ENCODE measurements at regions not wholly inside any gene's neighbourhood (a gene's known extent, or its start where the extent isn't known, plus 50 kb on each side); places are given as distances from the start of the nearest gene placed in this dataset.

GRCh38 chr4:184934961-184935360 lies 83.3 kb upstream of the HELT start:
- in situ Hi-C loops (cut with HindIII; ENCODE audit: low sequenced_read_pairs) = no loop called here
- no peak for DNase-seq (ENCODE audit: low read depth, low spot score)
- H3K4me3 ChIP-seq (ENCODE audit: low read depth, low read length) = no peak overlapping the region
- TF ChIP-seq CTCF (IDR thresholded peaks at IDR 0.05; ENCODE audit: low read depth, low read length) = no peak

GRCh38 chr4:184936071-184936470 lies 82.2 kb upstream of the HELT start:
- no peak overlapping the region for H3K4me3 ChIP-seq (ENCODE audit: low read depth, low read length)
- in situ Hi-C loops (cut with HindIII; ENCODE audit: low sequenced_read_pairs) = no loop called here
- no peak for TF ChIP-seq CTCF (IDR thresholded peaks at IDR 0.05; ENCODE audit: low read depth, low read length)
- no peak for DNase-seq (ENCODE audit: low read depth, low spot score)

GRCh38 chr4:184937030-184937710 lies 81.1 kb upstream of the HELT start:
- no peak for TF ChIP-seq CTCF (IDR thresholded peaks at IDR 0.05; ENCODE audit: low read depth, low read length)
- no peak for DNase-seq (ENCODE audit: low read depth, low spot score)
- H3K4me3 ChIP-seq (ENCODE audit: low read depth, low read length) = no peak overlapping the region
- in situ Hi-C loops (cut with HindIII; ENCODE audit: low sequenced_read_pairs) = no loop called here

GRCh38 chr4:184937745-184938144 lies 80.5 kb upstream of the HELT start:
- H3K4me3 ChIP-seq (ENCODE audit: low read depth, low read length) = no peak overlapping the region
- no peak for TF ChIP-seq CTCF (IDR thresholded peaks at IDR 0.05; ENCODE audit: low read depth, low read length)
- no peak for DNase-seq (ENCODE audit: low read depth, low spot score)
- in situ Hi-C loops (cut with HindIII; ENCODE audit: low sequenced_read_pairs) = no loop called here

GRCh38 chr4:184938871-184939270 lies 79.4 kb upstream of the HELT start:
- TF ChIP-seq CTCF (IDR thresholded peaks at IDR 0.05; ENCODE audit: low read depth, low read length) = no peak
- no peak for DNase-seq (ENCODE audit: low read depth, low spot score)
- in situ Hi-C loops (cut with HindIII; ENCODE audit: low sequenced_read_pairs) = no loop called here
- no peak overlapping the region for H3K4me3 ChIP-seq (ENCODE audit: low read depth, low read length)

GRCh38 chr4:184939978-184940377 lies 78.3 kb upstream of the HELT start:
- no peak for DNase-seq (ENCODE audit: low read depth, low spot score)
- TF ChIP-seq CTCF (IDR thresholded peaks at IDR 0.05; ENCODE audit: low read depth, low read length) = no peak
- in situ Hi-C loops (cut with HindIII; ENCODE audit: low sequenced_read_pairs) = no loop called here
- no peak overlapping the region for H3K4me3 ChIP-seq (ENCODE audit: low read depth, low read length)
